BE2C (cell line): ENCODE measurements at regions not wholly inside any gene's neighbourhood (a gene's known extent, or its start where the extent isn't known, plus 50 kb on each side); places are given as distances from the start of the nearest gene placed in this dataset.

Source experiments
- DNase-seq: peaks from one replicate; pipeline ENCODE4 v3.0.0-alpha.2; 2020
- H3K27me3 ChIP-seq: fragments of 250-450 bp; sonication (Bioruptor Pico); 2 replicates; pipeline ENCODE4 v1.5.1; 2020; ENCODE audit warnings: mild to moderate bottlenecking
- H3K36me3 ChIP-seq: fragments of 250-450 bp; sonication (Bioruptor Pico); 2 replicates; pipeline ENCODE4 v1.5.1; 2020; ENCODE audit warnings: mild to moderate bottlenecking
- H3K4me1 ChIP-seq: fragments of 250-450 bp; sonication (Bioruptor Pico); 2 replicates; pipeline ENCODE4 v1.5.1; 2020
- H3K4me3 ChIP-seq: 2 replicates; pipeline ENCODE4 v1.5.1; 2011; ENCODE audit warnings: low read depth, low read length
- H3K9me3 ChIP-seq: fragments of 250-450 bp; sonication (Bioruptor Pico); 2 replicates; pipeline ENCODE4 v1.5.1; 2020
- TF ChIP-seq, protein P1 (sequence below): IDR thresholded peaks from 2 replicates; pipeline ENCODE4 v1.5.1; 2012; ENCODE audit warnings: mild to moderate bottlenecking, low read depth, low read length

GRCh38 chr3:145272684-145273083, 888.3 kb downstream of the PLOD2 start:
- TF ChIP-seq, protein P1, sequence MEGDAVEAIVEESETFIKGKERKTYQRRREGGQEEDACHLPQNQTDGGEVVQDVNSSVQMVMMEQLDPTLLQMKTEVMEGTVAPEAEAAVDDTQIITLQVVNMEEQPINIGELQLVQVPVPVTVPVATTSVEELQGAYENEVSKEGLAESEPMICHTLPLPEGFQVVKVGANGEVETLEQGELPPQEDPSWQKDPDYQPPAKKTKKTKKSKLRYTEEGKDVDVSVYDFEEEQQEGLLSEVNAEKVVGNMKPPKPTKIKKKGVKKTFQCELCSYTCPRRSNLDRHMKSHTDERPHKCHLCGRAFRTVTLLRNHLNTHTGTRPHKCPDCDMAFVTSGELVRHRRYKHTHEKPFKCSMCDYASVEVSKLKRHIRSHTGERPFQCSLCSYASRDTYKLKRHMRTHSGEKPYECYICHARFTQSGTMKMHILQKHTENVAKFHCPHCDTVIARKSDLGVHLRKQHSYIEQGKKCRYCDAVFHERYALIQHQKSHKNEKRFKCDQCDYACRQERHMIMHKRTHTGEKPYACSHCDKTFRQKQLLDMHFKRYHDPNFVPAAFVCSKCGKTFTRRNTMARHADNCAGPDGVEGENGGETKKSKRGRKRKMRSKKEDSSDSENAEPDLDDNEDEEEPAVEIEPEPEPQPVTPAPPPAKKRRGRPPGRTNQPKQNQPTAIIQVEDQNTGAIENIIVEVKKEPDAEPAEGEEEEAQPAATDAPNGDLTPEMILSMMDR: no peak
- H3K27me3 ChIP-seq: no peaks in the 10 kb centered on the region
- no peaks in the 10 kb centered on the region; the same call in 1 of the 2 replicates for H3K9me3 ChIP-seq
- H3K4me1 ChIP-seq: no peaks in the 10 kb centered on the region
- DNase-seq: no peak
- H3K4me3 ChIP-seq: no peak overlapping the region
- no peaks in the 10 kb centered on the region for H3K36me3 ChIP-seq

DNA sequence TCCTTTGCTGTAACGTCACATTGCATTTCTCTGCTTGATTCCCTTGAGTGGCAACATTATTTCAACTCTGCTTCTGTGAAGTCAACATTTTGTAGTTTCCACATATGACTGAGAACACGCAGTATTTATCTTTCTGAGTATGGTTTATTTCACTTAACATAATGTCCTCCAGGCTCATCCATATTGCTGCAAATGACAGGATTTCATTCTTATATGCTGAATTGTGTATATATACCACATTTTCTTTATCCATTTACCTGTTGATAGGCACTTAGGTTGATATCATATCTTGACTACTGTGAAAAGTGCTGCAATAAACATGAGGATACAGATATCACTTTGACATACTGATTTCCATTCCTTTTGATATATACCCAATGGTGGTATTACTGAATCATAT, 878.5 kb downstream of the PLOD2 start:
- H3K4me3 ChIP-seq: no peak overlapping the region
- TF ChIP-seq, protein P1: no peak
- H3K27me3 ChIP-seq: no peaks in the 10 kb centered on the region
- no peaks in the 10 kb centered on the region for H3K36me3 ChIP-seq
- DNase-seq: no peak
- no peaks in the 10 kb centered on the region for H3K9me3 ChIP-seq
- H3K4me1 ChIP-seq: no peaks in the 10 kb centered on the region

GRCh38 chr3:145286937-145287336, 874.0 kb downstream of the PLOD2 start:
- no peak for DNase-seq
- Histone ChIP-seq H3K4me3 (no peak overlapping the region), H3K27me3 (no peaks in the 10 kb centered on the region), H3K36me3 (no peaks in the 10 kb centered on the region), H3K4me1 (no peaks in the 10 kb centered on the region), H3K9me3 (no peaks in the 10 kb centered on the region)
- TF ChIP-seq, protein P1: no peak

DNA sequence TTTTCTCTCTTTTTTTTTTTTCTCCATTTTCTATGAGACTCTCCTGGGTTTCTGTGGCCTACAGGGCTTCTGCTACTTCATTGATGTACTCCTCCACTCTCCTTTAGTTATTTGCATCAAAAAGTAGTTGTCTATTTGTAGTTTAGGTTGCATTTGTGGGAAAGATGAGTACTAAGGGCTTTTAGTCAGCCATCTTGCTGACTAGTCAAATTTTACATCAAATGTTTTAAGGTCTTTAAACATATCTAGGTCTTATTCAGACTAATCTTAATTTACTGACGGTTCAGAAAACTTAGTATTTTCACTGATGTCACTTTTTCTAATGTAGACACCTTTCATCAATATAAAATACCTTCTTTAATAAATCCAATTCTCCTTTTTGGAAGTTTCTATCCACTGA, 871.0 kb downstream of the PLOD2 start:
- DNase-seq: no peak
- TF ChIP-seq, protein P1: no peak; the same call in 1 of the 2 replicates
- H3K36me3 ChIP-seq: no peaks in the 10 kb centered on the region
- H3K9me3 ChIP-seq: no peaks in the 10 kb centered on the region
- no peak overlapping the region for H3K4me3 ChIP-seq
- no peaks in the 10 kb centered on the region for H3K27me3 ChIP-seq
- H3K4me1 ChIP-seq: peaks cover 10% of the 10 kb centered on the region

- peaks cover 12% of the 10 kb centered on the region for H3K4me1 ChIP-seq
- H3K9me3 ChIP-seq: no peaks in the 10 kb centered on the region
- H3K27me3 ChIP-seq: no peaks in the 10 kb centered on the region
- TF ChIP-seq, protein P1: no peak
- DNase-seq: peak; percentile 27
- no peak overlapping the region for H3K4me3 ChIP-seq
- no peaks in the 10 kb centered on the region for H3K36me3 ChIP-seq
Measured at GRCh38 chr3:145294572-145294971, 866.4 kb downstream of the PLOD2 start.

- no peak for DNase-seq
- no peaks in the 10 kb centered on the region for H3K36me3 ChIP-seq
- no peaks in the 10 kb centered on the region for H3K27me3 ChIP-seq
- TF ChIP-seq, protein P1: no peak
- H3K4me3 ChIP-seq: no peak overlapping the region
- H3K4me1 ChIP-seq: peaks cover 7% of the 10 kb centered on the region; the same call in 1 of the 2 replicates
- H3K9me3 ChIP-seq: no peaks in the 10 kb centered on the region
Measured at GRCh38 chr3:145307272-145307671, 853.7 kb downstream of the PLOD2 start.
